Ammon's horn (tissue), 1 donor: ENCODE measurements at regions not wholly inside any gene's neighbourhood (a gene's known extent, or its start where the extent isn't known, plus 50 kb on each side); places are given as distances from the start of the nearest gene placed in this dataset.

Experiments used
- DNase-seq: peaks from one replicate; pipeline ENCODE4 v3.0.0-alpha.2; 2016; ENCODE audit warnings: low spot score

DNA sequence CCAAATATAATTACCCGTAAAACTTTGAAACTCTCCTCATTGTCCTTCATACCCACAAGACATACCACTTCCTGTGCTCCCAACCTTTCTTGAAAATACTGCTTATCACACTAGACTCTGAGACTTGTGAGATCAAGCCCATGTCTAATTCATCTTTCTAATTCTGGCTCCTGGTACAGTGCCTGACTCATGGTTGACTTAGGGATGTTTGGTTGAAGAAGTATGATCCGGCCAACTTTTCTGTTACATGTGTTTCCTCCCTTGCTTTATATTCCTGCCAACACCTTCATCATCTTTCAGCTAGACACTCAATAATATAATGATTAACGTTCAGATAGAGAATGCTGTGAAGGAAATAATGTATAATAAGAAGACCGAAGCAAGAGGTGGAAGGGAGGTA, 58.2 kb downstream of the MEX3B start:
- DNase-seq, result no peak

DNA sequence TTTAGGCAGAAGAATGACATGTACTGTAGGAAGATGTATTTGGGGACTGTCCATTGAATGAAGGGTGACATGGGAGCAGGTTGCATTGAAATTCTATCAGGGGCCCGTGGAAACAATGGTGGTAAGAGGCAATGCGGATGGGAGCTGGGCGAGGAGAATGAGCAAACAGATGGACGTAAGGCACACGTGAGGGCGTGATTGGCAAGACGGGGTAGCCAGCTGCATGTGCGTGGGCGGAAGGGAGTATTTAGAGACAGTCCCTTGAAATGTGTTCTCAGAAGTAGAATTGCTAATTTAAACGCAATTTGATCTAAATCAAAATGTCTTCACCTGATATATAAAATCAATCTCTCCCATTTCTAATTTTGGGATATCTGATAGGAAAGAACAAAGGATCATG, 62.3 kb downstream of the MEX3B start:
- no peak for DNase-seq

DNA sequence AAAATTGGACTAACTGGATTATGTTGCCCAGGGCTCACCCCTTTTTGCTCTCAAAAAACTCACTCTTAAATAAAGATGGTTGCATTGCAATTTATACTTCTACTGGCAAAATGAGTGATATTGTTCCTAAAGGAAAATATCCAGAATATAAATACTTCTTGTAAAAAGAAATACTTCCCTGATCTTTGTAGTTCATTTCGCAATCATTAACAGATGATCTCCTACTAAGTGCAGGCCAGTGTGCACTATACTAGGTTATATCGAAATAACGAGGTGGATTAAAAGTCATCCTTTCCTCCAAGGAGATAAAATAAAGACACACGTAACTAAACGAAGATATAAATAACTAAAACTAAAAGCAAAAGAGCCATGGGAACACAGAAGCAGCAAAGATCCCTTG, 63.0 kb downstream of the MEX3B start:
- DNase-seq, result no peak

DNA sequence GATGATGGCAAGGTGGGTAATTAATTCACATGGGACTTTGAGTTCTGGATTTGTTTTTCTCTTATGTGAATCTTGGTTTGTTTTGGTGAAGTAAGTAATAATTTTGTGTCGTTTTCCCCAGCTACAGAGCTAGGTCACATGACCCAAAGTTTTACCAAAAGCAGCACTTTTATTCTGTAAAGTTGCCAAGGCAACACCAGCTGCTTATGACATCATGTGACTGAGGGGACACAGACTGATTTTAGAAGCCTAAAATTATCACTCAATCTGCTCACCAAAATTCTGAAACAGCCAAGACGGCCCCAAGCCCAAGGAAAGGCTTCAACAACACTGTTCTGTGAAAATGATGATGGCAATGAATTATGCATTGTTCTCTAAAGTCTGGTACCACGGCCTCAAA, 63.9 kb downstream of the MEX3B start:
- peak; percentile 31 for DNase-seq

DNA sequence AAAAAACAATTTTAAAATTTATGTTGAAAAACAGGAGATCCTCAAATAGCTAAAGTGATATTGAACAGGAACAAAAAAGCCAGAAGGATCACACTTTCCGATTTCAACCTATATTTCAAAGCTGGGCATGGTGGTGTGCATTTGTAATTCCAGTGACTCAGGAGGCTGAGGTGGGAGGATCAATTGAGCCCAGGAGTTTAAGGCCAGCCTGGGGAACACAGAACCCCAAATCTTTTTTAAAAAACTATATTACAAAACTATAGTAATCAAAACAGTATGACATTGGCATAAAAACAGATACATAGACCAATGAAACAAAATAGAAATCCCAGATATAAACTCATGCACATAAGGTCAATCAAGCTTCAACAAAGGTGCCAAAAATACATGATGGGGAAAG, 68.4 kb downstream of the MEX3B start:
- no peak for DNase-seq

DNA sequence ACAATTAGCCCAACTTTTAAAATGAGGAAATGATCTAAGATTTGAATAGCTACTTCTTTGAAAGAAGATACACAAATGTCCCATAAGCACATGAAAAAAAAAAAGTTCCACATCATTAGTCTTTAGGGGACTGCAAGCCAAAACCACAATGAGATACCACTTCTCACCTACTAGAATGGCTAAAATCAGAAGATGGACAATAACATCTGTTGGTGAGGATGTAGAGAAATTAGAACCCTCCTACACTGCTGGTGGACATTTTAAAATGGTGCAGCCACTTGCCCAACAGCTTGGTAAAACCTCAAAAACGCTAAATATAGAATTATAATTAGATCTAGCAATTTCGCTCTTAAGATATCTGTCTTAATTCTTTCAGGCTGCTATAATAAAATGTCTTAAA, 77.1 kb downstream of the MEX3B start:
- no peak for DNase-seq

DNA sequence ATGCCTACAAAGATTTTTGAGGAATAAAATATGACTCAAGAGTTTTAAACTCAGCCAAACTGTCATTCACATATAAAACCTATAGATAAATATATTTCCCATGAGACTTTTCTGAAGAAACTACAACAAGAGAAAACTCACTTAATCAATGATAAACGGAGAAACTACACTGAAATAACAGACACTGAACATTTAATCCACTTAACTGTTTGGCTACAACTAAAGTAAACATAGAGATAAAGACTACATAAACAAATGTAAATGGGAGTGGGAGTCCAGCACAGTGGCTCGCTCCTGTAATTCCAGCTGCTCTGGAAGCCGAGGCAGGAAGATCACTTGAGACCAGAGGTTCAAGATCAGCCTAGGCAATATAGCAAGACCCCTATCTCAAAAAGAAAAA, 79.2 kb downstream of the MEX3B start:
- DNase-seq, result no peak

DNA sequence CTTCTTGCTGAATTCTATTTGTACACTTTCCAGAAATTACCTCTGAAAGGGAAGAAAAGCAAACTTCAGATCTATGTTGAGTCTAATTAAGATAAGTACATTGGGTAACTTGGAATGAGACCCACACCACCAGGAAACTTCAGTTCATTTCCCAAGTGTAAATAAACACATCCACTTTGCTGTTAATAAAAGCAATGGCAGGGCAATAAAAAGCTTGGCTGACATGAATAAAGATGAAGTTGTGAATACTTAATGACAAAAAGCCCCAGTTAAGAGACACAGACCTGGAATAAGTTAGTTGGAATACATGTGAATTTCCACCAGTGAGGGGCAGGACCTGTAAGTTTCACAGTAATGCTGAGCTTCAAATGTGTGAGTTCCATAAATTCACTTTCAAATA, 83.3 kb downstream of the MEX3B start:
- no peak for DNase-seq

DNA sequence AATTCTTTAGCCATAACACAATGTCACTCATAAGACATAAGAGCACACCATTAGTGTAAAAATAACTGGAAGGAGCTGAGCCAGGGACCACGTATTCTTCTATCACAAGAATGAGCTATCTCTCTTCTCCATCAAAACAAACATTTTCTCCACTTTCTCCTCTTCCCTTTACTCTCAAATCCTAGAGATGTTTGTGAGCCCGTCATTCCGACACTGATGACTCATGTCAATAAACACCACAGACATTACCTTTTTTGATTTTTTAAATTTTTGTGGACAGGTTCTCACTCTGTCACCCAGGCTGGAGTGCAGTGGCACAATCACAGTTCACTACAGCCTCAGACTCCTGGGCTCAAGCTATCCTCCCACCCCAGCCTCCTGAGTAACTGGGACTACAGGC, 86.6 kb downstream of the MEX3B start:
- DNase-seq, result no peak

DNA sequence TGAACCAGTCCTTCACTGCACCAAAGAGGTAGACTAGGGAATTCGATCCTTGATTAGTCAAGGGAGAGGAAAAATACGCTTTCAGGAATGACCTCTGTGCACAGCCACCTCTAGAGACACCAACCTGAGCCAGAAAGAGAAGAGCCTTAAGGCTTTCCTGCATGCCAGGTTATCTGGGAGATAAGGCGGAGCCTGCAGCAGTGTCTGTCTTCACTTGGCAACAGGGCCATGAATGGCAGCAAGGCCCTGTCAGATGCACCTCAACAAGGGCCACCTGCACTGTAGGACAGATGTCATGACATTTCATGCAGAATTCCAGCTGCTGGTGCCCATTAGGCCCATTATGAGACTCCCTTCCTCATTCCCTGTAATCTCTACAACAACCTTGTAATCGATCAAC, 88.1 kb downstream of the MEX3B start:
- DNase-seq, result no peak

DNA sequence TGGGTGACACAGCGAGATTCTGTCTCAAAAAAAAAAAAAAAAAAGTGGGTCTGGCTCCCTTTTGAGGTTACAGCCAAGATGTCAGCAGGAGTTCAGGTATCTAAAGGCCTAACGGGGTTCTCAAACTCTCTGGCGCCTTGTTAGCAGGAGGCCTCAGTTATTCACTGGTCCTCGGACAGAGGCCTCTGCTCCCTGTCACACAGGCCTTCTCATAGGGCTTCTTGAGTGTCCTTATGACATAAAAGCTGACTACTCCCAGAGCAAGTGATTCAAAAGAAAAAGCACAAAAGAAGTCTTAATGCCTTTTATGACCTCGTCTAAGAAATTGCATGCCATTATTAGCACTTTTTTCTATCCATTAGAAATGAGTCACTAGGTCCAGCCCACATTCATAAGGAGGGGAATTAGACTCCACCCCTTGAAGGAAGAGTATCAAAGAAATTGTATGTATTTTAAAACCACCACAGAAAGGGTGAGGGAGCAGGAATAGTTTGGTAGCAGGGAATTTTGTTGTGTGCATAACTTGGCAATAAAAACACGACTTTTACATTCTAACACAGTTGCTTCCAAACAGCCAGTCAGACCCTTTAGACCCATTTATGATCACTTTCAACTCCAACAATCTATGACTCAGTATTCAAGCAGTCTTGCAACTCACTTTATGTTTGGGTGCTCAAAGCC, 90.3 kb downstream of the MEX3B start:
- no peak for DNase-seq

DNA sequence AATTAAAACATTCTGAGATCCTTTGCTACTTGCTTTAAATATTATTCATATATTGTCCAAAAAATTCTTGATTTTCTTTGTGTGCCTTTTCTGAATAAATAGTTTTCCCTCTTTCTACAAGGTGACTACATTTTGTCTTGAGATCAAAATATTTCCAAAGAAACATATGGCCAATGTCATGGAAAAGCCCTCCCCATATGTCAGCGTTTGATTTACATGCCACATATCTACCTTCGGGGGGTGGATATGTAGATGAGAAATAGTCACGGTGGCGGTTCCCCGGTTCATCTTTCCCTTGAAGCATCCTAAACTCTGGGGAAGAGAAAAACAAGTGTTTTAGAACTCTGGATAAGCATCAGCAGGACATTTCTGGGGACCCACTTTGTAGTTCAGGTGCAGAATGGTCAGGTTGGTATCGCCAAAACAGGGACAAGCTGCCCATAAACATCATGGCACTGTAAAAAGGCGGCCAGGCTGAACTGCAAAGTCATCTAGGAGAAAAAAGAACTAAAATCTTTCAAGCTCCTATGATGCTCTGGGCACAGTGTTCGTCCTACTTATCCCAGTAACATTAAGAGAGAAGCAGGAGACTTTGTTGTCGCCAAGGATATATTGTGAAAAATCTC, 91.5 kb downstream of the MEX3B start:
- DNase-seq, result no peak

DNA sequence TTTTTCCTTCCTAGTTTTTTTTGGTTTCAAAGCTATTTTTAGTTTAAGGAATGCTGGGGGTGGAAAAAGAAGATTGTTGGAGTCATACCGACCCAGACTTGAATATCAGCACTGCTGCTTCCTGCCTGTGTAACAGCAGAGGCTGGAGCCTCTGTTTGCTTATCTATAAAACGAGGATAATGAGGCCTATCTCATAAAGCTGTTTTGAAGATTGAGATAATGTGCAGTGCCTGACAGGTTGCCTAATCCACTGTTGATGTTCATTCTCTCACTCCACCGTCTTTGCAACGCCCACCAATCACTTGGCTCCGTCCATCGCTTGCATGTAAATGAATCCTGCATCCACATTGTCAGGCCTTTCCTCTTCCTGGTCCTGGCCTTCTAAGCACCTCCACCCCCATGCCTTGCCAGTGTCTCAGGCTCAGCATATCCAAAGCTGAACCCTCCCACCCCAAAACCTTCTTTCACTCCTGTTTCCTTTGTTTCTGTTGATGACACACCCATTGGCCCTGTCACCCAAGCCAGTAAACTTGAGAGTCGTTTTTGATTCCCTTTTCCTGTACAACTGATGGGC, 94.9 kb downstream of the MEX3B start:
- DNase-seq, result no peak

DNA sequence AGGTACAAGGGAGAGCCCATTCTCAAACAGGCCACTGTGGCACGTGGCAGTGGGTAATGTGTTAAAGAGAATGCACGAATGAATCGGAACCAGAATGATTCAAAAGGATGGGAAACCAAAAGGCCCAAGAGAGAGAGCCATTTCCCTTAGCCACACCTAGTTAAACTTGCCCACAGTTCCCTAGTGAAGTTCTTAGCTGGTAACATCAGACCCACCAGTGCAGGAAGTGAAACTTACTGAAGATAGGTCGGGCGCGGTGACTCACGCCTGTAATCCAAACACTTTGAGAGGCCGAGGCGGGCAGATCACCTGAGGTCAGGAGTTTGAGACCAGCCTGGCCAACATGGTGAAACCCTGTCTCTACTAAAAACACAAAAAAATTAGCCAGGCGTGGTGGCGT, 97.1 kb downstream of the MEX3B start:
- DNase-seq, result no peak

DNA sequence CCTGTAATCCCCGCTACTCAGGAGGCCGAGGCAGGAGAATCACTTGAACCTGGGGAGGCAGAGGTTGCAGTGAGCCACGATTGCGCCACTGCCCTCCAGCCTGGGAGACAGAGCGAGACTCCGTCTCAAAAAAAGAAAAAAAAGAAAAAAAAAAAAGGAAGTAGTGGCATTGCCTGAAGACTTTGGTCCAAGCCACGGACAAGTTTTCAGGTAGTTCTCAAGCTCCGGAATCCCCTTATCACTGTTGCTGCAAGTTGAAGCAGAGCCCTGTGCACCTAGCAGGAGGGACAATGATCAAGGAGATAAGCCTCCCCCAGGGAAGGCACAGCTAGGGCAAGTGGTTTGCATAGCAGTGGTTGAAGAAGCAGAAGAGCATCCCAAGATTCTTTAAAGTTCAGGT, 97.6 kb downstream of the MEX3B start:
- DNase-seq, result no peak

DNA sequence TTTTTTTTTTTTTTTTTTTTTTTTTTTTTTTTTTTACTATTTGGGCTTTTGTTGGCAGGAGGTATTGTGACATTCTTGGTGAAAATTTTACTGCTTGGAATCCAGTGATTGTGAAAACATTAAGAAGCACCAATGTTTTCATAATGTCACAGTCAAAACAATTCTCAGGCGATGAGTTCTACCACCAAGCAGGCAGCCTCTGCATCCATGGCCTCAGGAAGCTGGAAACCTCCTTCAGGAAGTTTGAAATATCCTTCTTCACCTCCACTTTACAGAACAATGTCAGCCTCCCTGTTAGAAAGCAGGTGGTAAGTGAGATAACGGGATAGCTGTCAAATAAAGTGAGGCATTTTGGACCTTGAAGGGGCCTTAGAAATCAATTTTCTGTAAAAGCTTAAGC, 98.3 kb downstream of the MEX3B start:
- no peak for DNase-seq

DNA sequence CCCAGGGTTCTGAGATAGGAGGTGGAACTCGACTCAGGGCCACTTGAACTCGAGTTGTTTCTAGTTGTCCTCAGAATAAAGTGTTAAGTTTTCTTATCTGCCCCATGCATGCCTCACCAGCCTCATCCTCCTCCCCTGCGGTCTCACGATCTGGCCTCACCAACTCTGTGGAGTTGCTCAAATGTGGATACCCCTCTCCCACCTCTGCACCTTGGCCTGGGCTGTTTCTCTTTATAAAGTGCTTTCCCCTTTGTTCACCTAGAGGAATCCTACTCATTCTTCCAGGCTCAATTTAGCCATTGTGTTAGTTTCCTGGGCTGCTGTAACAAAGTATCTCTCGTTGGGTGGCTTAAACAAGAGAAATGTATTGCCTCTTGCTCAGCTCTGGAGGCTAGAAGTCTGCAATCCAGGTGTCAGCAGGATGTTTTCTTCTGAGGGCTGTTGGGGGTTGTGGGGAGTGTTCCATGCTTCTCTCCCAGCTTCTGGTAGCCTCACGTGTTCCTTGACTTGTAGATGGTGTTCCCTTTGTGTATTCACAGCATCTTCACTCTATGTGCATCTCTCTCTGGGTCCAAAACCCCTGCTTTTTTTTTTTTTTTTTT, 100.7 kb downstream of the MEX3B start:
- DNase-seq, result no peak

DNA sequence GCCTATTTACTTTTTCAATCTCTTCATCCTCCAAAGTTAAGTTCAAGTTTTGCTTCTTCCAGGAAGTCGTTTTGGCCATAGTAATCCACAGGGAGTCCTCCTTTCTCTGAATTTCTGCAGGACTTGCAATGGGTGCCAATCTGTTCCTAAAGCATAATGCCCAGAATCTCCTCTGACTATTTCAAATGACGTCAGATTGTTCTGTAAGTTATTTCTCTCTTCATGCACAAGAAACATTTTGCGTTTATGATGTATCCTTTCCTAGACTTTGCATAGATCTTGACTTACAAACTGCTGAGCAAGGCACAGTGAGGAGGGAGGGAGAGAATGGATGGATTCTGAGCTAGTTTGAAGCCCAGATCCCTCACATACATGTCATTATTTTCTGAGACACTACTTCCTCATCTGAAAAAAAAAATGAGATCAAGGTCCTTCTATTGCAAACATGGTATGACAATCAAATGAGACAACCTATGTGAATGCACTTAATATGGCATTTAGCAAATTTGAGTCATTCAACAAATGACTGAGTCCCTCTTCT, 103.1 kb downstream of the MEX3B start:
- no peak for DNase-seq

DNA sequence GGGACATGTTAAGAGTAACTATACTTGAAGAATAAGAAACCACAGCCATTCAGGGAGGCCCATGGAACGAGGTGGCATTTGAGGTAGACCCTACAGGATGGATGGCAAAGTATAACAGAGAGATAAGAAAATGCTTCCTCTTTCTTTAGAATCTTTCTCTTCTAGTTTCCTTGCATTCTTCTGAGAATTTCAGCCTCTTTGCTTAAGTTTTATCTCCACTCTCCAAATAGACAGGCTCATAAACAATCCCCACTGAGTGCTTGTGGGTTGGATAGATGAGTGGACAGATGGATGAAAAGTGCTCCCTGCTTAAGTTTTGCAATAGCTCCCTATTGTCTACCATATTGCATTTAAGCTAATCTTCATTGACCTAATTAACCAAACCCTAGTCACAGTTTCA, 103.7 kb downstream of the MEX3B start:
- DNase-seq, result no peak

DNA sequence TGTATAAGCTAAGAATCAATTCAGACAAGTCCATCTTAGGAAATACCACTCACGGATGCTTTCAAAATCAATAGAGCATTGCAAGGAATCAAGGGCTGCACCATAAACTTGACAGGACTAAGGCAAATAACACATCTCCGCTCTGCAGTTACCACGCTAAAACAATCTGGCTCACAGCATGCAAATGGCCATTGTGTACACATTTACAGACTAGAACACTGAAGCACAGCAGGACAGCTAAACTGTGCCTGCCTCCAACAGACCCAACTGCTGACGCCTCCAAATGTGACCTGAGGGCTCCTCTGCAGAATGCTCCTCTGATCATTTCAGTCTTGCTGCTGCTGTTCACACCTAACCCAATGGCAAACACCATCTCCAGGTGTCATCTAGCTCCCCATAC, 104.3 kb downstream of the MEX3B start:
- DNase-seq, result no peak

DNA sequence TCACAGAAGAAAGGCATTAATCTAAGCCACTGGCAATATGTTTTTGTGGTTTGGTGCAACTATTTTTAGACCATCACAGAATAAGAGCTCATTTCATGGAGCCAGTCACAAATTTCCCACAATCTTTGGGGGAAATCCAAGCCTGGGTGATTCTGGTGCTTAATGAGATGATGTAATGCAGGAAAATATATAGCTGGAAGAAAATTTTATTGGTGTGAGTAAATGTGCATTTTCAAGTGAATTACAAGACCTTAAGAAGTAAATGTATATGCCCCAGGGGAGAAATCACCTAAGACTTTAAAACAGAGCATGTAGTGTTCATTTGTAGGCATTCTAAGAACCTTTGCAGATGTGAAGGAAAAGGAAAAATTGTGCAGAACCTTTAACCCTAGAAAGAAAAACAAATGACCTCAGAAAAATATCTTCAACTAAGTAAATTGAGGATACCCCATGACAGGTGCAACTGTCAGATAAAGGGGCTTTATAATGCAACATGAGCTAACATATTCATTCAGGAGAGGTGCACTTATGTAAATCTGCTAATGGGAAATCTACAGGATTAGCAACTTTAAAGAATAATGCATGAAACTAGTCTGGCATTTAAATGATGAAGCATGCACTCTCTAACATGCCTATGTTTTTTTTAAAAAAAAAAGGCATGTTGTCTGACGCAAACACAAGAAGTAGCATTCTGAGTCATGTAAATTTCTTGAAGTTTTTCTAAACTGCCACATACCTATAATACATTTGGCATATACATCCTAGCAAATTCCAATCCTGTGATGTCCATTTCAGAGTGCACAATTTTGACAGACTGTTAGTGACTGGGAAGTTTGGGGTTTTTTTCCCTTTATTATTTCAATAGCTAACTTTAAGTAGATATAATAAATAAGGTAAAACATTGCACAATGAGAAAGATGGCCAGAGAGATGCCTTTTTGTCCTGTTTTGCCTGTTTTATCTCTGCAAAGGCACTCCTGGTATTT, 105.1 kb downstream of the MEX3B start:
- no peak for DNase-seq
